GM23338 (cell line): ENCODE measurements at regions not wholly inside any gene's neighbourhood (a gene's known extent, or its start where the extent isn't known, plus 50 kb on each side); places are given as distances from the start of the nearest gene placed in this dataset.

ENCODE experiments used
- CREB1 ChIP-seq: fragments of 250-450 bp; sonication (Bioruptor Pico); IDR thresholded peaks from 2 replicates; pipeline ENCODE4 v1.5.0; 2020; ENCODE audit warnings: low read depth, mild to moderate bottlenecking, moderate library complexity
- CTCF ChIP-seq, 2 experiments: fragments of 200-600 bp in 1 of 2; sonication (generic) in 1 of 2; conservative IDR thresholded peaks; 2 replicates each; pipeline versions ENCODE4 v1.5.1 to v1.6.1; 2016 to 2017; ENCODE audit warnings: antibody characterized with exemption in 2 of 2, low read depth in 2 of 2, mild to moderate bottlenecking in 2 of 2, moderate library complexity in 1 of 2
- ETS1 ChIP-seq: IDR thresholded peaks from 2 replicates; pipeline ENCODE4 v1.6.1; 2016; ENCODE audit warnings: antibody characterized with exemption
- EZH2 ChIP-seq: fragments of 200-600 bp; sonication (generic); IDR thresholded peaks from one replicate; pipeline ENCODE4 v1.8.0; 2017; ENCODE audit warnings: antibody characterized with exemption, mild to moderate bottlenecking, low read depth; ENCODE audit not compliant: unreplicated experiment
- EZH2phosphoT487 ChIP-seq: fragments of 200-600 bp; sonication (generic); IDR thresholded peaks from one replicate; pipeline ENCODE4 v1.8.1; 2018; ENCODE audit warnings: antibody characterized with exemption; ENCODE audit not compliant: unreplicated experiment
- JUNB ChIP-seq: IDR thresholded peaks from one replicate; pipeline ENCODE4 v1.6.1; 2016; ENCODE audit warnings: antibody characterized with exemption; ENCODE audit not compliant: unreplicated experiment
- NANOG ChIP-seq: IDR thresholded peaks from 2 replicates; pipeline ENCODE4 v1.6.1; 2016; ENCODE audit warnings: antibody characterized with exemption, borderline replicate concordance
- POLR2AphosphoS5 ChIP-seq: IDR thresholded peaks from 2 replicates; pipeline ENCODE4 v1.6.1; 2016; ENCODE audit warnings: antibody characterized with exemption, low read depth
- REST ChIP-seq: IDR thresholded peaks from one replicate; pipeline ENCODE4 v1.6.1; 2018; ENCODE audit warnings: antibody characterized with exemption; ENCODE audit not compliant: unreplicated experiment
- STAT1 ChIP-seq: IDR thresholded peaks from one replicate; pipeline ENCODE4 v1.6.1; 2016; ENCODE audit warnings: antibody characterized with exemption; ENCODE audit not compliant: unreplicated experiment
- ZNF462 ChIP-seq: fragments of 250-450 bp; sonication (Bioruptor Pico); IDR thresholded peaks from 2 replicates; pipeline ENCODE4 v1.5.0; 2020; ENCODE audit warnings: mild to moderate bottlenecking, moderate library complexity

- TF ChIP-seq CTCF (conservative IDR thresholded peaks at IDR 0.05; ENCODE audit: low read depth in 2 of 2): no peak
- TF ChIP-seq EZH2phosphoT487: no peak
- no peak for TF ChIP-seq POLR2AphosphoS5
- no peak for TF ChIP-seq EZH2
- TF ChIP-seq STAT1: no peak
- TF ChIP-seq REST: no peak
- TF ChIP-seq NANOG: no peak
- no peak for TF ChIP-seq CREB1 (CRISPR knock-in tag)
- no peak for TF ChIP-seq ZNF462 (CRISPR knock-in tag)
- TF ChIP-seq ETS1: no peak
- TF ChIP-seq JUNB: no peak
Observed at GRCh38 chr5:123858938-123859337, 347.0 kb downstream of the CSNK1G3 start.
